Fibroblast of skin of abdomen (primary cell): ENCODE measurements at regions not wholly inside any gene's neighbourhood (a gene's known extent, or its start where the extent isn't known, plus 50 kb on each side); places are given as distances from the start of the nearest gene placed in this dataset.

Source experiments
- DNase-seq: peaks from one replicate; pipeline ENCODE4 v3.0.0-alpha.2; 2013

- peak; percentile 88 for DNase-seq
Observed at GRCh38 chr21:28454564-28455252, 538.0 kb downstream of the LTN1 start.

- peak; percentile 73 for DNase-seq
Observed at GRCh38 chr21:28447462-28447861, 545.2 kb downstream of the LTN1 start.

GRCh38 chr21:28445141-28445830 is 547.4 kb downstream of the LTN1 start:
- peak; percentile 84 for DNase-seq

GRCh38 chr21:28444557-28444956 is 548.1 kb downstream of the LTN1 start:
- no peak for DNase-seq

GRCh38 chr21:28444111-28444510 is 548.6 kb downstream of the LTN1 start:
- peak; percentile 65 for DNase-seq

- DNase-seq: peak; percentile 93
Observed at GRCh38 chr21:28442624-28443023, 550.1 kb downstream of the LTN1 start.

- DNase-seq: no peak
Observed at GRCh38 chr21:28442085-28442484, 550.6 kb downstream of the LTN1 start.

- peak; percentile 85 for DNase-seq
Observed at GRCh38 chr21:28439788-28440187, 552.9 kb downstream of the LTN1 start.

- DNase-seq: no peak
Observed at GRCh38 chr21:28439251-28439650, 553.4 kb downstream of the LTN1 start.

GRCh38 chr21:28437061-28437460 is 555.6 kb downstream of the LTN1 start:
- no peak for DNase-seq

- peak; percentile 74 for DNase-seq
Observed at GRCh38 chr21:28436286-28436932, 556.3 kb downstream of the LTN1 start.

GRCh38 chr21:28431527-28432200 is 561.0 kb downstream of the LTN1 start:
- no peak for DNase-seq

GRCh38 chr21:28431022-28431421 is 561.7 kb downstream of the LTN1 start:
- DNase-seq: peak; percentile 68

GRCh38 chr21:28429161-28429560 is 563.5 kb downstream of the LTN1 start:
- no peak for DNase-seq

GRCh38 chr21:28427394-28428022 is 565.2 kb downstream of the LTN1 start:
- DNase-seq: peak; percentile 96

- DNase-seq: peak; percentile 94
Observed at GRCh38 chr21:28426545-28426944, 566.1 kb downstream of the LTN1 start.

- peak; percentile 74 for DNase-seq
Observed at GRCh38 chr21:28423521-28424190, 569.0 kb downstream of the LTN1 start.

- DNase-seq: peak; percentile 92
Observed at GRCh38 chr21:28421716-28422524, 570.8 kb downstream of the LTN1 start.

- no peak for DNase-seq
Observed at GRCh38 chr21:28419811-28420210, 572.9 kb downstream of the LTN1 start.

- DNase-seq: peak; percentile 80
Observed at GRCh38 chr21:28418726-28419514, 573.8 kb downstream of the LTN1 start.
